ENCODE measurements at regions not wholly inside any gene's neighbourhood (a gene's known extent, or its start where the extent isn't known, plus 50 kb on each side); places are given as distances from the start of the nearest gene placed in this dataset.

DNA sequence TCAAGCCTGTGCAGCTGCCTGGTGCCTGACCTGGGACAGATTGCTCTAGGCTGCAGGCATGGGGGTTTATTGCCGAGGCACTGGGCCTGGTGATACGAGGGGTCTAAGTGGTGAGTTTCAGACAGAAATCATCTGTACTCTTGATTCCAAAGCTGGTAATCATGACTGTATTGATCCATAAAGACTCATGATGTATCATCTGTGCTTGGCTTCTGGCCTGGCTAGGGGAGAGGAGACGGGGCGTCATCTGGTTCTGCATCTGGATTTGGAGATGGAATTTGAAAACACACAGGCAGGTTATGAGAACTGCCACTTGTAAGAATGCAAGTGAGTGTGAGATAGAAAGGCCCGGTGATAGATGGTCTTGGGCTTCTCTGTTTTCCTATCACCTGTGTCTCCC, 337.4 kb upstream of the C2CD4B start:
- no peak for DNase-seq
- Histone ChIP-seq H3K27me3 (ENCODE audit: low read depth) (no peaks in the 10 kb centered on the region), H3K4me1 (peaks cover 68% of the 10 kb centered on the region), H3K9me3 (replicated peaks) (no peaks in the 10 kb centered on the region), H3K27ac (replicated peaks) (no peak overlapping the region), H3K4me3 (no peak overlapping the region), H3K36me3 (no peaks in the 10 kb centered on the region)
- TF ChIP-seq, protein P1, sequence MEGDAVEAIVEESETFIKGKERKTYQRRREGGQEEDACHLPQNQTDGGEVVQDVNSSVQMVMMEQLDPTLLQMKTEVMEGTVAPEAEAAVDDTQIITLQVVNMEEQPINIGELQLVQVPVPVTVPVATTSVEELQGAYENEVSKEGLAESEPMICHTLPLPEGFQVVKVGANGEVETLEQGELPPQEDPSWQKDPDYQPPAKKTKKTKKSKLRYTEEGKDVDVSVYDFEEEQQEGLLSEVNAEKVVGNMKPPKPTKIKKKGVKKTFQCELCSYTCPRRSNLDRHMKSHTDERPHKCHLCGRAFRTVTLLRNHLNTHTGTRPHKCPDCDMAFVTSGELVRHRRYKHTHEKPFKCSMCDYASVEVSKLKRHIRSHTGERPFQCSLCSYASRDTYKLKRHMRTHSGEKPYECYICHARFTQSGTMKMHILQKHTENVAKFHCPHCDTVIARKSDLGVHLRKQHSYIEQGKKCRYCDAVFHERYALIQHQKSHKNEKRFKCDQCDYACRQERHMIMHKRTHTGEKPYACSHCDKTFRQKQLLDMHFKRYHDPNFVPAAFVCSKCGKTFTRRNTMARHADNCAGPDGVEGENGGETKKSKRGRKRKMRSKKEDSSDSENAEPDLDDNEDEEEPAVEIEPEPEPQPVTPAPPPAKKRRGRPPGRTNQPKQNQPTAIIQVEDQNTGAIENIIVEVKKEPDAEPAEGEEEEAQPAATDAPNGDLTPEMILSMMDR (IDR thresholded peaks at IDR 0.05; ENCODE audit: borderline replicate concordance), result no peak
- intact Hi-C loops (cut with micrococcal nuclease), result no loop called here

DNA sequence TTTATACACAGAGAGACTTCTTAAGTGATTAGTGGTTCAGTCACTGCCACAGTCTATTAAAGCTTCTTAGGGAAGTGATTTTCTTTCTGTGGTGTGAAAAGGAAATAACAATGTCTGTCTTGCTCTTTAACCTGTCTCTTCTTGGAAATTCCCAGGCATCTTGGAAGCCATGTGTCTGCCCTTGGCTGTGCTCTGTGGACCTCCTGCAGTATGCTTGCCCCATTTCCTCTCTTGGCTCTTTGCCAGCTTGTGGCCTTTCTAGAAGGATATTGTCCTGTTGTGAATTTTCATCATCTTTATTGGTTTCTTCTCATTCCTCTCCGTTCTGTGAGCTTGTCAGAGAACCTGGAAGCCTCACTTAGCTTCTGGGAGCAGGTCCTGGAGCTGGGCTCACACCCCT, 338.4 kb upstream of the C2CD4B start:
- no peak for DNase-seq
- intact Hi-C loops (cut with micrococcal nuclease), result no loop called here
- TF ChIP-seq, protein P1 (IDR thresholded peaks at IDR 0.05; ENCODE audit: borderline replicate concordance), result no peak
- no peaks in the 10 kb centered on the region for H3K9me3 ChIP-seq (replicated peaks)
- no peaks in the 10 kb centered on the region for H3K36me3 ChIP-seq
- H3K27ac ChIP-seq (replicated peaks), result peak overlapping the region; percentile 24
- H3K27me3 ChIP-seq (ENCODE audit: low read depth), result no peaks in the 10 kb centered on the region
- H3K4me3 ChIP-seq, result no peak overlapping the region
- H3K4me1 ChIP-seq, result peaks cover 65% of the 10 kb centered on the region

DNA sequence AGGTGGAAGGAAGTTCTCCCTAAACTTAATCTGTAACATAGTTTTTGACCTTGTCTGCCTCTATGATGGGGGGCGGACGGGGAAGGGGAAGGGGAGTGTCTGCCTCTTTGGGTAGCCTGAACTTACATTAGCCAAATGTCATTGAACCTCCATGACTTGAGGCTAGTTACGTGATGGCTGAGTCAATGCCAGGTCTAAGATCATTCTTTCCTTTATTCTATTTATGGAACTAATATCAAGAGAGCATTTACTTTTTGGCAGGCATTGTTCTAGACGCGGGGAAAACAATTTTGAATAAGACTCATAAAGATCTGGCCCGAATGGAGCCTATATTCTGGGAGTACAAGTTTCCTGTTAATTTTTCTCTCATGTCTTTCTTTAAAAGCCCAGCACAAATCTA, 340.7 kb upstream of the C2CD4B start:
- no peaks in the 10 kb centered on the region for H3K27me3 ChIP-seq (ENCODE audit: low read depth)
- intact Hi-C loops (cut with micrococcal nuclease), result no loop called here
- H3K36me3 ChIP-seq, result no peaks in the 10 kb centered on the region
- TF ChIP-seq, protein P1 (IDR thresholded peaks at IDR 0.05; ENCODE audit: borderline replicate concordance), result no peak
- peak overlapping the region; percentile 27 for H3K4me3 ChIP-seq
- peak overlapping the region; percentile 86 for H3K27ac ChIP-seq (replicated peaks)
- no peaks in the 10 kb centered on the region for H3K9me3 ChIP-seq (replicated peaks)
- no peak for DNase-seq
- H3K4me1 ChIP-seq, result peaks cover 74% of the 10 kb centered on the region

DNA sequence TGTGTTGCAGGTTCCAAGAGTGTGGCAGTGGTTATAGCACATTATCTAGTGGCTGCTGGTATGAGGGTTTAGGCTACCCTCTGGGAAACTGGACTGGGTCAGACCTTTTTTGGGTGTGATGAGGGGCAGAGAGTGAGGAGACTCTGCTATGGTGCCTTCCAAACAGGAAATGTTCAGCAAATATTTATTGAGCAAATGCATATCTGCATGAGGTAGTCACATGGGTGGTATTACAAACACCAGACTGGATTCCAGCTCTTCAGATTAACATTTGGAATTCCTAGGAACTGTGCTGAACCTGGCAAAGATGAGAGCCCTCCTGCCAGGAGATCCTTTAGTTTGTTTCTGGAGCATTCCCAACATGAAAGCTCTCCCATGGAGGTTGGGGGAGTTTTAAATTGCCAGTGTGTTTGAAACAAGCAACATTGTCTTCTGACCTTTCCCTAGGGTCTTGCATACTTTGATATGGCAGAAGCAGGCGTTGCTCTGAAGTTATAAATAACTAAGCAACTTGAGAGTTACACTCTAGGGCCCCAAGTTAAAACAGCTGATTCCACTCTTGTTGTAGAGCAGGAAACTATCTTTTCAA, 341.2 kb upstream of the C2CD4B start:
- Histone ChIP-seq H3K27ac (replicated peaks) (peak overlapping the region; percentile 86), H3K9me3 (replicated peaks) (no peaks in the 10 kb centered on the region), H3K4me3 (peak overlapping the region; percentile 27), H3K4me1 (peaks cover 80% of the 10 kb centered on the region), H3K36me3 (no peaks in the 10 kb centered on the region), H3K27me3 (ENCODE audit: low read depth) (no peaks in the 10 kb centered on the region)
- DNase-seq, result no peak
- TF ChIP-seq, protein P1 (IDR thresholded peaks at IDR 0.05; ENCODE audit: borderline replicate concordance), result no peak
- intact Hi-C loops (cut with micrococcal nuclease), result no loop called here

DNA sequence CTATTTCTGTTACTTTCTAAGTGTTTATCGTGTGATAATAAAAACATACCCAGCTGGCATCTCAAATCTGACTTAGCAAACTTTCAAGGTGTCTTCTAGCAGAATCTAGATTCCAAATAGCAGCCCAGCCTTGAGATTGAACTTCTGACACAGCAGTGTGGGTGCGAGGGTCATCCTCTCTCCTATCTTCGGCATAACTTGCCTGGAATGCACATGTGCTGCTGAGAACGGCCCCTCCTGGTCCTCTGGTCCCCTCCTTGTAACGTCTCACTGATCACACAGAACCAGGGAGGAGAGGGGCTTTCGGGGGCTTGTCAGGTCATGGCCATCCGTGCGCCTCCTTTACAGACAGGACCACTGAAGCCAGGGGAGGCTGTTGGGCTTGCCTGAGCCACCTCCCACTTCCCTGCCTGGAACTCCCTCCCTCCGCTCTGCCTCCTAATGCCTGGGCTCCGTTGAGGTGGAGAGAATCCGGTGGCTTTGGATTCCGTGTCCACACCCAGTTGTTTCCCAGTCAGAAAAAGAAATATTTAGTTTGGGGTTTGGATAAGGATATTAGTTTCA, 344.4 kb upstream of the C2CD4B start:
- no peaks in the 10 kb centered on the region for H3K36me3 ChIP-seq
- H3K27ac ChIP-seq (replicated peaks), result peak overlapping the region; percentile 10
- no peaks in the 10 kb centered on the region for H3K27me3 ChIP-seq (ENCODE audit: low read depth)
- peaks cover 68% of the 10 kb centered on the region for H3K4me1 ChIP-seq
- intact Hi-C loops (cut with micrococcal nuclease), result no loop called here
- no peak for DNase-seq
- no peak overlapping the region for H3K4me3 ChIP-seq
- H3K9me3 ChIP-seq (replicated peaks), result no peaks in the 10 kb centered on the region
- TF ChIP-seq, protein P1 (IDR thresholded peaks at IDR 0.05; ENCODE audit: borderline replicate concordance), result no peak
